OCI-LY7 (cell line): ENCODE measurements at regions not wholly inside any gene's neighbourhood (a gene's known extent, or its start where the extent isn't known, plus 50 kb on each side); places are given as distances from the start of the nearest gene placed in this dataset.
"Not testable (repeated sequence)": the region's sequence is repeated elsewhere in the genome, so short reads cannot be mapped to it uniquely, and the experiment has no call there.

Source experiments
- BruUV-seq: library from RNA; stranded (reverse); fragments of 400-500 nt; replicated peaks from 2 replicates; lab custom pipeline; 2021; lab: Mats Ljungman, UMichigan
- CTCF ChIA-PET: fragments of 300-600 bp; sonication (Branson Sonifier 250); formaldehyde crosslinking; loops from one replicate; lab custom pipeline; 2022; ENCODE audit warnings: antibody characterized with exemption; ENCODE audit not compliant: unreplicated experiment; lab: Charles Lee
- POLR2A ChIA-PET: fragments of 300-600 bp; sonication (Branson Sonifier 250); formaldehyde crosslinking; loops from one replicate; lab custom pipeline; 2022; ENCODE audit warnings: antibody characterized with exemption; lab: Charles Lee
- DNase-seq: peaks from one replicate; pipeline ENCODE4 v3.0.0-alpha.2; 2015; ENCODE audit warnings: low spot score
- H2AFZ ChIP-seq: fragments of 200-600 bp; sonication (generic), shearing (Covaris generic); 2 replicates; pipeline ENCODE4 v1.6.1; 2014; ENCODE audit warnings: mild to moderate bottlenecking, antibody characterized with exemption, low read length, moderate library complexity
- H3K27ac ChIP-seq: fragments of 200-600 bp; sonication (generic); 2 replicates; pipeline ENCODE4 v1.5.1; 2014; ENCODE audit warnings: mixed run types, low read depth, mild to moderate bottlenecking, moderate library complexity, low read length, inconsistent platforms; ENCODE audit not compliant: poor library complexity, severe bottlenecking
- H3K36me3 ChIP-seq: fragments of 200-600 bp; sonication (generic); 2 replicates; pipeline ENCODE4 v1.6.1; 2014; ENCODE audit warnings: mild to moderate bottlenecking, antibody characterized with exemption, low read length, moderate library complexity, mixed read lengths; ENCODE audit not compliant: insufficient read depth
- H3K4me1 ChIP-seq: fragments of 200-600 bp; sonication (generic); 2 replicates; pipeline ENCODE4 v1.5.1; 2014; ENCODE audit warnings: mild to moderate bottlenecking, low read length; ENCODE audit not compliant: insufficient read depth, poor library complexity, severe bottlenecking
- H3K4me2 ChIP-seq: fragments of 200-600 bp; sonication (generic); 2 replicates; pipeline ENCODE4 v1.6.1; 2014; ENCODE audit warnings: mild to moderate bottlenecking, low read length
- H3K4me3 ChIP-seq: fragments of 200-600 bp; sonication (generic); 2 replicates; pipeline ENCODE4 v1.5.1; 2014; ENCODE audit warnings: mild to moderate bottlenecking, low read depth, low read length; ENCODE audit not compliant: poor library complexity, severe bottlenecking
- H3K79me2 ChIP-seq: fragments of 200-600 bp; sonication (generic); 2 replicates; pipeline ENCODE4 v1.6.1; 2016; ENCODE audit warnings: low read depth, mild to moderate bottlenecking, low read length, moderate library complexity, mixed read lengths; ENCODE audit not compliant: insufficient read depth
- H3K9me2 ChIP-seq: fragments of 200-600 bp; sonication (generic); 2 replicates; pipeline ENCODE4 v1.6.1; 2016; ENCODE audit warnings: mild to moderate bottlenecking, low read length, mixed read lengths; ENCODE audit not compliant: insufficient read depth
- H3K9me3 ChIP-seq: fragments of 200-600 bp; sonication (generic); 2 replicates; pipeline ENCODE4 v1.6.1; 2014; ENCODE audit warnings: mild to moderate bottlenecking, mixed run types, low read length, mixed read lengths
- H4K20me1 ChIP-seq: fragments of 200-600 bp; sonication (generic); 2 replicates; pipeline ENCODE4 v1.6.1; 2014; ENCODE audit warnings: mild to moderate bottlenecking, antibody characterized with exemption, low read length, moderate library complexity, mixed read lengths; ENCODE audit not compliant: insufficient read depth
- CTCF ChIP-seq: fragments of 200-600 bp; sonication (generic); conservative IDR thresholded peaks from 2 replicates; pipeline ENCODE4 v1.5.1; 2014; ENCODE audit warnings: mild to moderate bottlenecking, antibody characterized with exemption, low read length, moderate library complexity, mixed read lengths
- EZH2phosphoT487 ChIP-seq: fragments of 200-600 bp; sonication (generic); IDR thresholded peaks from 2 replicates; pipeline ENCODE4 v1.6.1; 2018; ENCODE audit warnings: low read depth, borderline replicate concordance, mild to moderate bottlenecking, mixed run types, antibody characterized with exemption, low read length, moderate library complexity, mixed read lengths
- intact Hi-C: fragments of 100-400 bp; cut with micrococcal nuclease; formaldehyde crosslinking; loops from one replicate; pipeline ENCODE4 v1.10.0; 2022; ENCODE audit not compliant: unreplicated experiment

- TF ChIP-seq CTCF: no peak
- no peak for TF ChIP-seq EZH2phosphoT487
- no TSS peak for BruUV-seq
- H3K4me2 ChIP-seq: no peak overlapping the region
- no peak overlapping the region for H2AFZ ChIP-seq
- no peaks in the 10 kb centered on the region for H3K9me3 ChIP-seq
- no peak overlapping the region for H3K4me3 ChIP-seq
- H3K79me2 ChIP-seq: no peaks in the 10 kb centered on the region
- no peaks in the 10 kb centered on the region for H3K36me3 ChIP-seq
- H4K20me1 ChIP-seq: no peaks in the 10 kb centered on the region
- intact Hi-C loops: no loop called here
- no peak overlapping the region for H3K27ac ChIP-seq
- H3K9me2 ChIP-seq: no peaks in the 10 kb centered on the region
- no peak for DNase-seq
- H3K4me1 ChIP-seq: no peaks in the 10 kb centered on the region
- CTCF ChIA-PET: no interaction called here
- POLR2A ChIA-PET: interaction anchor here (0.6 to 0.7 kb wide), 4 partner anchors 87 to 1190 kb away, joined by 3 to 7 read pairs (median 3); no protein-coding TSS in a partner anchor
These were observed 90.2 kb upstream of the TMTC2 start for GRCh38 chr12:82596483-82596882.

- no peak for TF ChIP-seq CTCF
- no peak for TF ChIP-seq EZH2phosphoT487
- H3K36me3 ChIP-seq: no peaks in the 10 kb centered on the region
- H4K20me1 ChIP-seq: no peaks in the 10 kb centered on the region
- H3K4me3 ChIP-seq: no peak overlapping the region
- intact Hi-C loops: no loop called here
- H3K27ac ChIP-seq: no peak overlapping the region
- no peak for DNase-seq
- CTCF ChIA-PET: no interaction called here
- no peak overlapping the region for H2AFZ ChIP-seq
- no TSS peak for BruUV-seq
- H3K9me2 ChIP-seq: no peaks in the 10 kb centered on the region
- H3K9me3 ChIP-seq: no peaks in the 10 kb centered on the region
- POLR2A ChIA-PET: interaction anchor here (0.6 kb wide), 1 partner anchor 12 kb away, joined by 3 read pairs; no protein-coding TSS in a partner anchor
- no peaks in the 10 kb centered on the region for H3K4me1 ChIP-seq
- H3K4me2 ChIP-seq: no peak overlapping the region
- no peaks in the 10 kb centered on the region for H3K79me2 ChIP-seq
These were observed 86.3 kb upstream of the TMTC2 start for GRCh38 chr12:82600379-82600778.

GRCh38 chr12:82603647-82604046 lies 83.1 kb upstream of the TMTC2 start:
- H3K4me2 ChIP-seq, DNase-seq, H3K27ac ChIP-seq, H3K9me3 ChIP-seq, H3K4me1 ChIP-seq, H3K4me3 ChIP-seq, CTCF ChIA-PET, BruUV-seq, H4K20me1 ChIP-seq, H3K9me2 ChIP-seq, intact Hi-C loops, POLR2A ChIA-PET, H3K36me3 ChIP-seq, H3K79me2 ChIP-seq, H2AFZ ChIP-seq: not testable (repeated sequence)
